Trophoblast cell (in vitro differentiated cells and primary cell): ENCODE measurements at regions not wholly inside any gene's neighbourhood (a gene's known extent, or its start where the extent isn't known, plus 50 kb on each side); places are given as distances from the start of the nearest gene placed in this dataset.

Experiments used
- DNase-seq, 2 donors: peaks; one replicate each; pipeline ENCODE4 v3.0.0-alpha.2; 2016
- H2AFZ ChIP-seq: 2 replicates; pipeline ENCODE4 v1.6.1; 2013; ENCODE audit warnings: low read length, moderate library complexity, mild to moderate bottlenecking; ENCODE audit not compliant: insufficient read depth, poor library complexity
- H2AK5ac ChIP-seq: 2 replicates; pipeline ENCODE4 v1.6.1; 2013; ENCODE audit warnings: mild to moderate bottlenecking, low read length
- H2BK120ac ChIP-seq: 2 replicates; pipeline ENCODE4 v1.6.1; 2013; ENCODE audit warnings: low read length, mild to moderate bottlenecking, moderate library complexity; ENCODE audit not compliant: insufficient read depth, poor library complexity
- H2BK12ac ChIP-seq: 2 replicates; pipeline ENCODE4 v1.6.1; 2013; ENCODE audit warnings: mild to moderate bottlenecking, low read length, moderate library complexity
- H2BK5ac ChIP-seq: 2 replicates; pipeline ENCODE4 v1.6.1; 2013; ENCODE audit warnings: low read length, low read depth, moderate library complexity, mild to moderate bottlenecking; ENCODE audit not compliant: poor library complexity
- H3K14ac ChIP-seq: 2 replicates; pipeline ENCODE4 v1.6.1; 2013; ENCODE audit warnings: mild to moderate bottlenecking, low read length
- H3K18ac ChIP-seq: 2 replicates; pipeline ENCODE4 v1.6.1; 2013; ENCODE audit warnings: mild to moderate bottlenecking, low read length
- H3K23ac ChIP-seq: 2 replicates; pipeline ENCODE4 v1.6.1; 2013; ENCODE audit warnings: low read length
- H3K27ac ChIP-seq: 2 replicates; pipeline ENCODE4 v1.5.1; 2013; ENCODE audit warnings: low read depth, mild to moderate bottlenecking, inconsistent platforms, low read length, moderate library complexity
- H3K27me3 ChIP-seq: 2 replicates; pipeline ENCODE4 v1.6.1; 2013; ENCODE audit warnings: inconsistent platforms, mild to moderate bottlenecking, low read length, moderate library complexity; ENCODE audit not compliant: insufficient read depth
- H3K36me3 ChIP-seq, 2 experiments: 1 replicate in 1 of 2; 2 replicates in 1 of 2; pipeline ENCODE4 v1.6.1; 2013; ENCODE audit warnings: low read length in 2 of 2, mild to moderate bottlenecking in 2 of 2, moderate library complexity in 1 of 2; ENCODE audit not compliant: insufficient read depth in 2 of 2, control insufficient read depth in 1 of 2
- H3K4ac ChIP-seq: 2 replicates; pipeline ENCODE4 v1.6.1; 2013; ENCODE audit warnings: low read depth, mild to moderate bottlenecking, low read length, moderate library complexity
- H3K4me1 ChIP-seq, 2 experiments: 1 replicate in 1 of 2; 2 replicates in 1 of 2; pipeline ENCODE4 v1.6.1; 2013; ENCODE audit warnings: low read length in 2 of 2, mild to moderate bottlenecking in 2 of 2, moderate library complexity in 1 of 2; ENCODE audit not compliant: insufficient read depth in 2 of 2, control insufficient read depth in 1 of 2
- H3K4me2 ChIP-seq: 2 replicates; pipeline ENCODE4 v1.6.1; 2013; ENCODE audit warnings: inconsistent platforms, mild to moderate bottlenecking, low read length, moderate library complexity
- H3K4me3 ChIP-seq: 2 replicates; pipeline ENCODE4 v1.5.1; 2013; ENCODE audit warnings: mild to moderate bottlenecking, low read depth, low read length, inconsistent platforms
- H3K79me1 ChIP-seq: one replicate; pipeline ENCODE4 v1.6.1; 2013; ENCODE audit warnings: low read length
- H3K79me2 ChIP-seq: 2 replicates; pipeline ENCODE4 v1.6.1; 2013; ENCODE audit warnings: low read length, mild to moderate bottlenecking; ENCODE audit not compliant: control insufficient read depth, insufficient read depth, poor library complexity
- H3K9ac ChIP-seq: 2 replicates; pipeline ENCODE4 v1.6.1; 2013; ENCODE audit warnings: mild to moderate bottlenecking, low read length
- H3K9me3 ChIP-seq: 2 replicates; pipeline ENCODE4 v1.6.1; 2013; ENCODE audit warnings: low read depth, mild to moderate bottlenecking, control low read depth, inconsistent platforms, low read length; ENCODE audit not compliant: insufficient read depth
- H4K12ac ChIP-seq: 2 replicates; pipeline ENCODE4 v1.6.1; 2013; ENCODE audit warnings: low read depth, mild to moderate bottlenecking, low read length, moderate library complexity
- H4K8ac ChIP-seq: 2 replicates; pipeline ENCODE4 v1.6.1; 2013; ENCODE audit warnings: low read depth, mild to moderate bottlenecking, low read length, moderate library complexity
- H4K91ac ChIP-seq: one replicate; pipeline ENCODE4 v1.6.1; 2013; ENCODE audit warnings: low read depth, mild to moderate bottlenecking, low read length, moderate library complexity
- WGBS: extraction: QIAGEN DNeasy Blood & Tissue Kit; methylation state at CpG from one replicate; pipeline ENCODE4 v1.1.7; 2013; ENCODE audit warnings: missing lambda C conversion rate; ENCODE audit not compliant: insufficient read length, insufficient coverage; ENCODE audit errors: extremely low coverage; 5-methylcytosine and 5-hydroxymethylcytosine counted together

GRCh38 chr18:48488388-48488850 lies 50.4 kb upstream of the CTIF start:
- Histone ChIP-seq H3K18ac (no peak overlapping the region), H4K8ac (no peak overlapping the region), H3K4me3 (no peak overlapping the region), H4K91ac (peak overlapping the region; percentile 64), H2AK5ac (no peak overlapping the region), H3K27me3 (no peaks in the 10 kb centered on the region), H2AFZ (no peak overlapping the region), H3K4ac (no peak overlapping the region), H2BK5ac (peak overlapping the region; percentile 28), H2BK12ac (no peak overlapping the region), H3K79me1 (peaks cover 4% of the 10 kb centered on the region), H3K14ac (no peak overlapping the region), H3K79me2 (no peaks in the 10 kb centered on the region), H2BK120ac (peak overlapping the region; percentile 53), H3K9ac (no peak overlapping the region), H3K4me1 (peaks cover 9 to 11% of the 10 kb centered on the region in 2 experiments), H3K4me2 (no peak overlapping the region), H3K27ac (peak overlapping the region; percentile 72), H3K23ac (no peak overlapping the region), H3K36me3 (no peaks in the 10 kb centered on the region), H4K12ac (no peak overlapping the region), H3K9me3 (no peaks in the 10 kb centered on the region)
- WGBS, result no CpG with 5 or more reads among the region's 3 CpGs
- DNase-seq, result peak; percentile 84 to 89

DNA sequence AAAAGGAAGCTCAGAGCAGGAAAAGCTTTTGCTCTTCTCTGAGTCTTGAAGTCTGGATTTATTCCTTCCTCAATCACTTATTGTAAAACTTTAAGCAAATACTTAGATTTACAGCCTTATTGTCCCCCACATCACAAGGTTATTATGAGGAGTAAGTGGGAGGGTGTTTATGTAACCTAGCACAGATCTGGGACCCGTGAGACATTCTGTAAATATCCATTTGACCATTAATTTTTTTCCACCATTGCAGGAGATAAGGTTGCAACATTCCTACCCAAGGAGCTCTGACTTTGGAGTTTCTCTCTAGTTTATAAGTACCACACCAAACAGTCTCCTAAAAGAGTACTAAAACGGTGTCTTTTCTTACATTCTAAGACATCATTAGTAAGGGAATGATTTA lies 52.1 kb upstream of the CTIF start:
- peak in 1 of 2 donors; percentile 9 for DNase-seq
- no peak overlapping the region for H3K4me2 ChIP-seq
- no peaks in the 10 kb centered on the region for H3K27me3 ChIP-seq
- no CpG with 5 or more reads among the region's 2 CpGs for WGBS
- H3K9ac ChIP-seq, result no peak overlapping the region
- peaks cover 6 to 7% of the 10 kb centered on the region in 2 experiments for H3K4me1 ChIP-seq
- no peak overlapping the region for H2BK12ac ChIP-seq
- no peak overlapping the region for H3K4me3 ChIP-seq
- H3K36me3 ChIP-seq, result no peaks in the 10 kb centered on the region
- H3K27ac ChIP-seq, result no peak overlapping the region
- no peak overlapping the region for H3K18ac ChIP-seq
- no peak overlapping the region for H4K8ac ChIP-seq
- H3K9me3 ChIP-seq, result no peaks in the 10 kb centered on the region
- H3K79me2 ChIP-seq, result no peaks in the 10 kb centered on the region
- H2AK5ac ChIP-seq, result no peak overlapping the region
- H2BK5ac ChIP-seq, result no peak overlapping the region
- no peak overlapping the region for H3K14ac ChIP-seq
- H4K91ac ChIP-seq, result no peak overlapping the region
- H3K4ac ChIP-seq, result no peak overlapping the region
- no peak overlapping the region for H2BK120ac ChIP-seq
- H3K23ac ChIP-seq, result no peak overlapping the region
- peaks cover 4% of the 10 kb centered on the region for H3K79me1 ChIP-seq
- no peak overlapping the region for H4K12ac ChIP-seq
- H2AFZ ChIP-seq, result no peak overlapping the region

DNA sequence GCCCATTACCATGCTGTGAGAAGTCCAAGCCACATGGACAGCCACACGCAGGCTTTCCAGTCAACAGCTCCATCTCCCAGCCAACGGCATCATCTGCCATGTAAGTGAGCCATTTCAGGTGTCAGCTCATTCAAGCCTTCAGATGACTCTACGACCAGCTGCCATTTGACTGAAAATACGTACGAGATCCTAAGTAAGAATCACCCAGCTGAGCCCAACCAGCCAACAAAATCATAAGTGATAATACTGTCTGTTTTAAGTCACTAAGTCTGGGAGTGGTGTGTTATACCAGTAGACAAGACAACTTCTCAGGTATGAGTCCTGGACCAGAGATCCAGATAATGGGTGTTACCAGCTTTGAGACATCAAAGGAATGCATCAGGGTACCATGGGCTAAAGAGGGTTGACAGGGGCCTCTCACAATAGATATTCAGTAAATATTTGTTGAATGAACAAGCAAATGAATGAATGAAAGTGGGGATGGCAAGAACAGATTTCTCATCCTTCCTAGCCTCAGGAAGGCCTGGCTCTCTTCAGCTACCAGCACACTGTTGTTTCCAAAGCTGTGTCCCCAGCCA lies 52.9 kb upstream of the CTIF start:
- Histone ChIP-seq H3K27me3 (no peaks in the 10 kb centered on the region), H2BK120ac (no peak overlapping the region), H4K8ac (no peak overlapping the region), H3K79me2 (no peaks in the 10 kb centered on the region), H4K12ac (no peak overlapping the region), H3K9me3 (no peaks in the 10 kb centered on the region), H2BK12ac (no peak overlapping the region), H2AFZ (no peak overlapping the region), H2BK5ac (no peak overlapping the region), H3K14ac (no peak overlapping the region), H3K9ac (no peak overlapping the region), H3K4me1 (peaks cover 4 to 6% of the 10 kb centered on the region in 2 experiments), H3K4me3 (no peak overlapping the region), H2AK5ac (no peak overlapping the region), H3K79me1 (peaks cover 4% of the 10 kb centered on the region), H3K18ac (no peak overlapping the region), H4K91ac (no peak overlapping the region), H3K27ac (no peak overlapping the region), H3K4me2 (no peak overlapping the region), H3K23ac (no peak overlapping the region), H3K4ac (no peak overlapping the region), H3K36me3 (no peaks in the 10 kb centered on the region)
- no CpG with 5 or more reads among the region's 5 CpGs for WGBS
- DNase-seq, result peak; percentile 88 to 94

GRCh38 chr18:48481092-48481491 lies 57.7 kb upstream of the CTIF start:
- Histone ChIP-seq H2AFZ (no peak overlapping the region), H3K27ac (no peak overlapping the region), H3K4me2 (no peak overlapping the region), H2BK120ac (no peak overlapping the region), H2BK5ac (no peak overlapping the region), H2BK12ac (no peak overlapping the region), H2AK5ac (no peak overlapping the region), H3K79me2 (no peaks in the 10 kb centered on the region), H3K18ac (no peak overlapping the region), H4K12ac (no peak overlapping the region), H3K14ac (no peak overlapping the region), H3K4me1 (no peaks in the 10 kb centered on the region), H3K4ac (no peak overlapping the region), H3K79me1 (no peaks in the 10 kb centered on the region), H3K23ac (no peak overlapping the region), H3K9me3 (peaks cover 3% of the 10 kb centered on the region), H3K4me3 (no peak overlapping the region), H3K36me3 (no peaks in the 10 kb centered on the region), H4K91ac (no peak overlapping the region), H3K9ac (no peak overlapping the region), H4K8ac (no peak overlapping the region), H3K27me3 (no peaks in the 10 kb centered on the region)
- DNase-seq, result no peak
- no CpG with 5 or more reads among the region's 2 CpGs for WGBS
